Gastrocnemius medialis (tissue), 4 donors: ENCODE measurements at regions not wholly inside any gene's neighbourhood (a gene's known extent, or its start where the extent isn't known, plus 50 kb on each side); places are given as distances from the start of the nearest gene placed in this dataset.

ENCODE experiments used
- POLR2A ChIP-seq, 2 donors: fragments of 450-650 bp; IDR thresholded peaks; one replicate each; pipeline ENCODE4 v1.6.1; 2017; ENCODE audit warnings: antibody characterized with exemption in 2 of 2, mild to moderate bottlenecking in 2 of 2, moderate library complexity in 2 of 2
- TF ChIP-seq, protein P1 (sequence below), 5 experiments: fragments of 450-650 bp in 3 of 5; fragments of 200-600 bp in 2 of 5; sonication (generic) in 2 of 5; IDR thresholded peaks in 4 of 5; conservative IDR thresholded peaks in 1 of 5; 1 replicate in 4 of 5; 2 replicates in 1 of 5; pipeline ENCODE4 v1.5.1; 2016 to 2019; ENCODE audit warnings: antibody characterized with exemption in 5 of 5, mild to moderate bottlenecking in 3 of 5, moderate library complexity in 3 of 5

DNA sequence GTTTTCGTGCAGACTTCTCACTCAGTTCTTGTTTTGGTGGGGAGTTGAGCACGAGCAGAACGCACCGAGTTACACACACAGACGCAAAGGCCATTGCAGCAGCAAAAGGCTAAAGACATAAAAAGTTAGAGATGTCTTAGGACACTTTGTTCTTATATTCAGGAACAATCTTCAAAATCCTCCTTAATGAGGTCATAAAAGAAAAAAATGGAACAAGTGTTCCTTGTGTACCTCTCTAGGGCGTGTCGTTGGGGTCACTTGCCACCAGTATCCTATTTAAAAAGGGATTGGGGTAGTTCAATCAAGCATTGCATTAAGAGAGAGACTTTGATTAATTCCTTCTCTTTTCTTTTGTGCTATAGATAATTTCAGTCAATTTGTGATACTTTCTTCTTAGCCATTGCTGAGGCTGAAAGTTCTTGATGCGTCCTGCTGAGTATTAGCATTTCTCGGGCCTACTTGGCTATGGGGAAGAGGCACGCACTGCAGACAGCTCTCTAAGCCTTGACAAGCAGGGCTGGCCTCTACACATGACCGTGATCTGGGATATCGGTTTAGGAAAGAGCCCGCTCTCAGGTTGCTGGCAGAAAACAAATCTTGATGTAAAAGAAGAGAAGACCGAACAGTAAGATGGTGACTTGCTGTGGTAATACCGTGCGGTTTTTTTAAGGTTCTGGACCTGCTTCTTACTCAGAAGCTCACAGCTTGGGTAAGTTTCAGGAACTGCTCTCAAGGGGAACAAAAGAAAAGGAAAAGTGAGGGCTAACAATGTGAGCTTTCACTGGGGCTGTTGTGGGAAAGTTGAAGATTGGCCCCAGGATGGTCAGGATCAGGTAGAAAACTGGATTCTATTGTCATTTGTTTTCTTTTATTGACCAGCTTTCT, 223.6 kb downstream of the TM9SF2 start:
- no peak for TF ChIP-seq POLR2A (IDR thresholded peaks at IDR 0.05)
- TF ChIP-seq, protein P1, sequence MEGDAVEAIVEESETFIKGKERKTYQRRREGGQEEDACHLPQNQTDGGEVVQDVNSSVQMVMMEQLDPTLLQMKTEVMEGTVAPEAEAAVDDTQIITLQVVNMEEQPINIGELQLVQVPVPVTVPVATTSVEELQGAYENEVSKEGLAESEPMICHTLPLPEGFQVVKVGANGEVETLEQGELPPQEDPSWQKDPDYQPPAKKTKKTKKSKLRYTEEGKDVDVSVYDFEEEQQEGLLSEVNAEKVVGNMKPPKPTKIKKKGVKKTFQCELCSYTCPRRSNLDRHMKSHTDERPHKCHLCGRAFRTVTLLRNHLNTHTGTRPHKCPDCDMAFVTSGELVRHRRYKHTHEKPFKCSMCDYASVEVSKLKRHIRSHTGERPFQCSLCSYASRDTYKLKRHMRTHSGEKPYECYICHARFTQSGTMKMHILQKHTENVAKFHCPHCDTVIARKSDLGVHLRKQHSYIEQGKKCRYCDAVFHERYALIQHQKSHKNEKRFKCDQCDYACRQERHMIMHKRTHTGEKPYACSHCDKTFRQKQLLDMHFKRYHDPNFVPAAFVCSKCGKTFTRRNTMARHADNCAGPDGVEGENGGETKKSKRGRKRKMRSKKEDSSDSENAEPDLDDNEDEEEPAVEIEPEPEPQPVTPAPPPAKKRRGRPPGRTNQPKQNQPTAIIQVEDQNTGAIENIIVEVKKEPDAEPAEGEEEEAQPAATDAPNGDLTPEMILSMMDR (IDR thresholded peaks at IDR 0.05 in 4 of 5, conservative IDR thresholded peaks at IDR 0.05 in 1 of 5), result no peak
